HG03196 (cell line): ENCODE measurements at regions not wholly inside any gene's neighbourhood (a gene's known extent, or its start where the extent isn't known, plus 50 kb on each side); places are given as distances from the start of the nearest gene placed in this dataset.
"Not testable (repeated sequence)": the region's sequence is repeated elsewhere in the genome, so short reads cannot be mapped to it uniquely, and the experiment has no call there.

Experiments
- ATAC-seq: cut with Tn5 transposase; IDR thresholded peaks from one replicate; pipeline ENCODE4 v1.9.1; 2021; ENCODE audit not compliant: unreplicated experiment

- ATAC-seq: no peak
Observed at GRCh38 chr2:40680547-40680946, 228.7 kb upstream of the SLC8A1 start.

GRCh38 chr2:40690036-40690435 lies 238.1 kb upstream of the SLC8A1 start:
- no peak for ATAC-seq

- ATAC-seq: no peak
Observed at GRCh38 chr2:40690525-40690924, 238.6 kb upstream of the SLC8A1 start.

- ATAC-seq: no peak
Observed at GRCh38 chr2:40700231-40700954, 248.5 kb upstream of the SLC8A1 start.

GRCh38 chr2:40712197-40712894 lies 260.5 kb upstream of the SLC8A1 start:
- not testable (repeated sequence) for ATAC-seq

GRCh38 chr2:40716879-40717278 lies 265.0 kb upstream of the SLC8A1 start:
- ATAC-seq: no peak

- no peak for ATAC-seq
Observed at GRCh38 chr2:40719414-40719813, 267.5 kb upstream of the SLC8A1 start.

GRCh38 chr2:40721595-40721994 lies 269.7 kb upstream of the SLC8A1 start:
- ATAC-seq: no peak

GRCh38 chr2:40723194-40723593 lies 271.3 kb upstream of the SLC8A1 start:
- ATAC-seq: no peak

- no peak for ATAC-seq
Observed at GRCh38 chr2:40725040-40725439, 273.1 kb upstream of the SLC8A1 start.

GRCh38 chr2:40725950-40726349 lies 274.1 kb upstream of the SLC8A1 start:
- no peak for ATAC-seq

- ATAC-seq: no peak
Observed at GRCh38 chr2:40734797-40735196, 282.9 kb upstream of the SLC8A1 start.

GRCh38 chr2:40737180-40737579 lies 285.3 kb upstream of the SLC8A1 start:
- ATAC-seq: no peak

GRCh38 chr2:40740419-40740818 lies 288.5 kb upstream of the SLC8A1 start:
- ATAC-seq: no peak

GRCh38 chr2:40741532-40741931 lies 289.6 kb upstream of the SLC8A1 start:
- no peak for ATAC-seq

- ATAC-seq: no peak
Observed at GRCh38 chr2:40746191-40746590, 294.3 kb upstream of the SLC8A1 start.

GRCh38 chr2:40751981-40752380 lies 300.1 kb upstream of the SLC8A1 start:
- no peak for ATAC-seq

GRCh38 chr2:40752796-40753195 lies 300.9 kb upstream of the SLC8A1 start:
- no peak for ATAC-seq

GRCh38 chr2:40754912-40755311 lies 303.0 kb upstream of the SLC8A1 start:
- no peak for ATAC-seq

GRCh38 chr2:40758401-40759155 lies 306.7 kb upstream of the SLC8A1 start:
- no peak for ATAC-seq

- no peak for ATAC-seq
Observed at GRCh38 chr2:40760071-40760666, 308.3 kb upstream of the SLC8A1 start.

- ATAC-seq: no peak
Observed at GRCh38 chr2:40773291-40773690, 321.4 kb upstream of the SLC8A1 start.
